ENCODE measurements at regions not wholly inside any gene's neighbourhood (a gene's known extent, or its start where the extent isn't known, plus 50 kb on each side); places are given as distances from the start of the nearest gene placed in this dataset.

- TF ChIP-seq EZH2 (IDR thresholded peaks at IDR 0.05; ENCODE audit: borderline replicate concordance, low read depth, low read length, severe bottlenecking) (no peak), CTCF (IDR thresholded peaks at IDR 0.05; ENCODE audit: borderline replicate concordance, extremely low read depth, low read length, poor library complexity, severe bottlenecking) (no peak)
- Histone ChIP-seq H3K36me3 (ENCODE audit: insufficient read depth, low read length) (no peaks in the 10 kb centered on the region), H4K20me1 (ENCODE audit: insufficient read depth, low read length) (no peaks in the 10 kb centered on the region), H3K4me2 (ENCODE audit: insufficient read depth, low read length) (no peak overlapping the region), H3K27me3 (ENCODE audit: insufficient read depth, low read length, poor library complexity) (no peaks in the 10 kb centered on the region), H3K9ac (ENCODE audit: low read depth, low read length) (no peak overlapping the region), H3K4me3 (ENCODE audit: low read depth in 1 of 2, low read length in 2 of 2) (no peak overlapping the region), H2AFZ (ENCODE audit: low read depth, low read length) (no peak overlapping the region), H3K4me1 (ENCODE audit: insufficient read depth, low read length) (no peaks in the 10 kb centered on the region), H3K27ac (ENCODE audit: low read length) (no peak overlapping the region), H3K79me2 (ENCODE audit: insufficient read depth, low read length) (no peaks in the 10 kb centered on the region), H3K9me3 (ENCODE audit: insufficient read depth, low read length, severe bottlenecking) (no peaks in the 10 kb centered on the region)
- ATAC-seq (ENCODE audit: insufficient read depth, low read depth) (no peak), DNase-seq (no peak)
These were observed 206.5 kb downstream of the TJP1 start for GRCh38 chr15:29615791-29616190.

- H2AFZ ChIP-seq (ENCODE audit: low read depth, low read length): no peak overlapping the region
- H3K36me3 ChIP-seq (ENCODE audit: insufficient read depth, low read length): no peaks in the 10 kb centered on the region
- no peak for ATAC-seq (ENCODE audit: insufficient read depth, low read depth)
- no peak overlapping the region for H3K27ac ChIP-seq (ENCODE audit: low read length)
- TF ChIP-seq CTCF (IDR thresholded peaks at IDR 0.05; ENCODE audit: borderline replicate concordance, extremely low read depth, low read length, poor library complexity, severe bottlenecking): peak; percentile 23
- TF ChIP-seq EZH2 (IDR thresholded peaks at IDR 0.05; ENCODE audit: borderline replicate concordance, low read depth, low read length, severe bottlenecking): no peak
- no peak overlapping the region for H3K4me2 ChIP-seq (ENCODE audit: insufficient read depth, low read length)
- no peaks in the 10 kb centered on the region for H3K79me2 ChIP-seq (ENCODE audit: insufficient read depth, low read length)
- H3K9ac ChIP-seq (ENCODE audit: low read depth, low read length): no peak overlapping the region
- no peak for DNase-seq
- no peaks in the 10 kb centered on the region for H4K20me1 ChIP-seq (ENCODE audit: insufficient read depth, low read length)
- no peaks in the 10 kb centered on the region for H3K27me3 ChIP-seq (ENCODE audit: insufficient read depth, low read length, poor library complexity)
- no peaks in the 10 kb centered on the region for H3K4me1 ChIP-seq (ENCODE audit: insufficient read depth, low read length)
- H3K9me3 ChIP-seq (ENCODE audit: insufficient read depth, low read length, severe bottlenecking): no peaks in the 10 kb centered on the region
- no peak overlapping the region for H3K4me3 ChIP-seq (ENCODE audit: low read depth in 1 of 2, low read length in 2 of 2)
These were observed 208.3 kb downstream of the TJP1 start for GRCh38 chr15:29613951-29614382.

GRCh38 chr15:29612701-29613100, 209.6 kb downstream of the TJP1 start:
- Histone ChIP-seq H3K4me2 (ENCODE audit: insufficient read depth, low read length) (no peak overlapping the region), H3K27ac (ENCODE audit: low read length) (no peak overlapping the region), H3K36me3 (ENCODE audit: insufficient read depth, low read length) (no peaks in the 10 kb centered on the region), H2AFZ (ENCODE audit: low read depth, low read length) (no peak overlapping the region), H3K79me2 (ENCODE audit: insufficient read depth, low read length) (no peaks in the 10 kb centered on the region), H3K27me3 (ENCODE audit: insufficient read depth, low read length, poor library complexity) (no peaks in the 10 kb centered on the region), H3K4me3 (ENCODE audit: low read depth in 1 of 2, low read length in 2 of 2) (no peak overlapping the region), H4K20me1 (ENCODE audit: insufficient read depth, low read length) (no peaks in the 10 kb centered on the region), H3K9ac (ENCODE audit: low read depth, low read length) (no peak overlapping the region), H3K9me3 (ENCODE audit: insufficient read depth, low read length, severe bottlenecking) (no peaks in the 10 kb centered on the region), H3K4me1 (ENCODE audit: insufficient read depth, low read length) (no peaks in the 10 kb centered on the region)
- no peak for TF ChIP-seq EZH2 (IDR thresholded peaks at IDR 0.05; ENCODE audit: borderline replicate concordance, low read depth, low read length, severe bottlenecking)
- TF ChIP-seq CTCF (IDR thresholded peaks at IDR 0.05; ENCODE audit: borderline replicate concordance, extremely low read depth, low read length, poor library complexity, severe bottlenecking): no peak
- no peak for DNase-seq
- no peak for ATAC-seq (ENCODE audit: insufficient read depth, low read depth)

- no peaks in the 10 kb centered on the region for H3K9me3 ChIP-seq (ENCODE audit: insufficient read depth, low read length, severe bottlenecking)
- no peak for DNase-seq
- H3K36me3 ChIP-seq (ENCODE audit: insufficient read depth, low read length): no peaks in the 10 kb centered on the region
- H3K27me3 ChIP-seq (ENCODE audit: insufficient read depth, low read length, poor library complexity): no peaks in the 10 kb centered on the region
- H3K4me1 ChIP-seq (ENCODE audit: insufficient read depth, low read length): no peaks in the 10 kb centered on the region
- no peak overlapping the region for H3K27ac ChIP-seq (ENCODE audit: low read length)
- H3K4me3 ChIP-seq (ENCODE audit: low read depth in 1 of 2, low read length in 2 of 2): no peak overlapping the region
- H3K4me2 ChIP-seq (ENCODE audit: insufficient read depth, low read length): no peak overlapping the region
- no peaks in the 10 kb centered on the region for H3K79me2 ChIP-seq (ENCODE audit: insufficient read depth, low read length)
- TF ChIP-seq EZH2 (IDR thresholded peaks at IDR 0.05; ENCODE audit: borderline replicate concordance, low read depth, low read length, severe bottlenecking) (no peak), CTCF (IDR thresholded peaks at IDR 0.05; ENCODE audit: borderline replicate concordance, extremely low read depth, low read length, poor library complexity, severe bottlenecking) (no peak)
- H4K20me1 ChIP-seq (ENCODE audit: insufficient read depth, low read length): no peaks in the 10 kb centered on the region
- no peak overlapping the region for H2AFZ ChIP-seq (ENCODE audit: low read depth, low read length)
- ATAC-seq (ENCODE audit: insufficient read depth, low read depth): no peak
- H3K9ac ChIP-seq (ENCODE audit: low read depth, low read length): no peak overlapping the region
These were observed 210.2 kb downstream of the TJP1 start for GRCh38 chr15:29612096-29612495.
